Calu3 (cell line): ENCODE measurements at regions not wholly inside any gene's neighbourhood (a gene's known extent, or its start where the extent isn't known, plus 50 kb on each side); places are given as distances from the start of the nearest gene placed in this dataset.

Source experiments
- BruUV-seq: library from RNA; stranded (reverse); fragments of 400-500 nt; replicated peaks from 2 replicates; lab custom pipeline; 2021; lab: Mats Ljungman, UMichigan
- CTCF ChIA-PET: fragments of 300-600 bp; sonication (Branson Sonifier 250); formaldehyde crosslinking; loops from one replicate; lab custom pipeline; 2022; ENCODE audit warnings: antibody characterized with exemption; lab: Charles Lee
- DNase-seq: peaks from one replicate; pipeline ENCODE4 v3.0.0; 2022
- H3K27ac Mint-ChIP-seq: one replicate; pipeline ENCODE4 v1.8.0; 2022; ENCODE audit warnings: mixed read lengths; ENCODE audit not compliant: unreplicated experiment
- H3K27me3 Mint-ChIP-seq: one replicate; pipeline ENCODE4 v1.8.0; 2022; ENCODE audit warnings: mixed read lengths; ENCODE audit not compliant: unreplicated experiment
- H3K36me3 Mint-ChIP-seq: one replicate; pipeline ENCODE4 v1.8.0; 2022; ENCODE audit warnings: mild to moderate bottlenecking, moderate library complexity, mixed read lengths; ENCODE audit not compliant: insufficient read depth, unreplicated experiment
- H3K4me1 Mint-ChIP-seq: one replicate; pipeline ENCODE4 v1.8.0; 2022; ENCODE audit warnings: mild to moderate bottlenecking, low read depth, mixed read lengths; ENCODE audit not compliant: unreplicated experiment
- H3K4me3 Mint-ChIP-seq: one replicate; pipeline ENCODE4 v1.8.0; 2022; ENCODE audit warnings: mild to moderate bottlenecking, low read depth, moderate library complexity, mixed read lengths; ENCODE audit not compliant: unreplicated experiment
- H3K9me3 Mint-ChIP-seq: one replicate; pipeline ENCODE4 v1.8.0; 2022; ENCODE audit warnings: low read depth, mixed read lengths; ENCODE audit not compliant: unreplicated experiment
- intact Hi-C: fragments of 100-400 bp; cut with micrococcal nuclease; formaldehyde crosslinking; loops from one replicate; pipeline ENCODE4 v1.10.0; 2022; ENCODE audit not compliant: unreplicated experiment
- TF ChIP-seq, protein P1 (sequence below): fragments of 200-600 bp; IDR thresholded peaks from one replicate; pipeline ENCODE4 v1.8.0; 2022; ENCODE audit warnings: antibody characterized with exemption; ENCODE audit not compliant: unreplicated experiment

- TF ChIP-seq, protein P1, sequence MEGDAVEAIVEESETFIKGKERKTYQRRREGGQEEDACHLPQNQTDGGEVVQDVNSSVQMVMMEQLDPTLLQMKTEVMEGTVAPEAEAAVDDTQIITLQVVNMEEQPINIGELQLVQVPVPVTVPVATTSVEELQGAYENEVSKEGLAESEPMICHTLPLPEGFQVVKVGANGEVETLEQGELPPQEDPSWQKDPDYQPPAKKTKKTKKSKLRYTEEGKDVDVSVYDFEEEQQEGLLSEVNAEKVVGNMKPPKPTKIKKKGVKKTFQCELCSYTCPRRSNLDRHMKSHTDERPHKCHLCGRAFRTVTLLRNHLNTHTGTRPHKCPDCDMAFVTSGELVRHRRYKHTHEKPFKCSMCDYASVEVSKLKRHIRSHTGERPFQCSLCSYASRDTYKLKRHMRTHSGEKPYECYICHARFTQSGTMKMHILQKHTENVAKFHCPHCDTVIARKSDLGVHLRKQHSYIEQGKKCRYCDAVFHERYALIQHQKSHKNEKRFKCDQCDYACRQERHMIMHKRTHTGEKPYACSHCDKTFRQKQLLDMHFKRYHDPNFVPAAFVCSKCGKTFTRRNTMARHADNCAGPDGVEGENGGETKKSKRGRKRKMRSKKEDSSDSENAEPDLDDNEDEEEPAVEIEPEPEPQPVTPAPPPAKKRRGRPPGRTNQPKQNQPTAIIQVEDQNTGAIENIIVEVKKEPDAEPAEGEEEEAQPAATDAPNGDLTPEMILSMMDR: no peak
- no peaks in the 10 kb centered on the region for H3K36me3 Mint-ChIP-seq
- H3K27me3 Mint-ChIP-seq: no peaks in the 10 kb centered on the region
- BruUV-seq: no TSS peak
- H3K4me1 Mint-ChIP-seq: no peaks in the 10 kb centered on the region
- H3K4me3 Mint-ChIP-seq: no peak overlapping the region
- no peak overlapping the region for H3K27ac Mint-ChIP-seq
- intact Hi-C loops: no loop called here
- H3K9me3 Mint-ChIP-seq: no peaks in the 10 kb centered on the region
- DNase-seq: no peak
- CTCF ChIA-PET: no interaction called here
These were observed 94.6 kb upstream of the PSMD7 start for GRCh38 chr16:74202009-74202408.

DNA sequence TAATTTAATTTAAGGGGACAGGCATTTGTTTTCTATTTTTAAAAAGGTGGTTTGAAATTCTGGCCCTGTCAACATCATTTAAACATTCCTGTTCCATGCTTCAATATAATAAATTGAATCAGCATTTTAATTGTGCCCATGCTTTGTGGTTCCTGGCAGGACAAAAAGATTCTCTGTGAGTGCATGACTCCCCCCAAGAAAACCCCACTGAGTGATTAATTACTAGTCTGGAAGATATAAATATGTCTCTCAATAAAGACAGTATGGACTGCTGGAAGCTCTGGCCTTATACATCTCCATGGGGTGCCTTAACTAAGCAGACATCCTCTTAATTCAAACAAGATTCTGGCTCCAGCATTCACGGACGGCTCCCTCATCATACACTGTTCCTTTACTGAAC, 95.0 kb upstream of the PSMD7 start:
- H3K36me3 Mint-ChIP-seq: no peaks in the 10 kb centered on the region
- intact Hi-C loops: no loop called here
- no TSS peak for BruUV-seq
- no peak overlapping the region for H3K4me3 Mint-ChIP-seq
- H3K4me1 Mint-ChIP-seq: no peaks in the 10 kb centered on the region
- CTCF ChIA-PET: no interaction called here
- H3K27ac Mint-ChIP-seq: no peak overlapping the region
- no peaks in the 10 kb centered on the region for H3K27me3 Mint-ChIP-seq
- H3K9me3 Mint-ChIP-seq: no peaks in the 10 kb centered on the region
- TF ChIP-seq, protein P1: no peak
- no peak for DNase-seq

DNA sequence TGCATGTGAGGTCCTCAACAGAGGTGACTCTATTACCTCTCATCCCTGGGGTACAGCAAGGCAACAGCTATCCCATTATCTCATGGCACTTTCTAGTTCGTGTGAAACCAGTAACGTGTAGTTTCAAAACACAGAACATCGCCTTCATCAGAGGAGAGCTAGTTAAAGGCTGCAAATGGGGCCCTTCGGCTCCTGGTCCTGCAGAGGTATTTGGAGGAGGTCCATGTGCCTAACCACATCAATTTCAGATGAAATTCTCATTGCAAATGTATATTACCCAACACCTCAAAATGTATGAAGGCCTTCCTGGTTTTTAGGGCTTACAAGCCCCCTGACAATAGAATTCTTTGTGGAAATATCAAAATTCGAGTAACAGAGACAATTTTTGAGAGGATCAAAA, 95.7 kb upstream of the PSMD7 start:
- BruUV-seq: no TSS peak
- Mint-ChIP-seq H3K27ac (no peak overlapping the region), H3K36me3 (no peaks in the 10 kb centered on the region), H3K27me3 (peaks cover 5% of the 10 kb centered on the region), H3K9me3 (no peaks in the 10 kb centered on the region), H3K4me1 (no peaks in the 10 kb centered on the region), H3K4me3 (no peak overlapping the region)
- TF ChIP-seq, protein P1: no peak
- no peak for DNase-seq
- intact Hi-C loops: no loop called here
- CTCF ChIA-PET: no interaction called here

DNA sequence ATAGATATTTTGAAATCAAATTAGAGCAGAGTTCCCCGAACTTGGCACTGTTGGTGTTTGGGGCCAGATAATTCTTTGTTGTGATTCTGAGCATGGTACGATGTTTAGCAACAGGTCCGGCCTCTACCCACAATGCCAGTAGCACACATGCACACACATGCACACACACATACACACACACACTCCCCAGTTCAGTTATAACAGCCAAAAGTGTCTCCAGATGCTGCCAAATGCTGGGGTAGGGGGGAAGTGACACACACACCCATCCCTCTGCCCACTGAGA, 96.8 kb upstream of the PSMD7 start:
- Mint-ChIP-seq H3K27me3 (peaks cover 17% of the 10 kb centered on the region), H3K4me3 (no peak overlapping the region), H3K9me3 (no peaks in the 10 kb centered on the region), H3K4me1 (no peaks in the 10 kb centered on the region), H3K36me3 (no peaks in the 10 kb centered on the region), H3K27ac (no peak overlapping the region)
- no peak for DNase-seq
- BruUV-seq: no TSS peak
- intact Hi-C loops: no loop called here
- TF ChIP-seq, protein P1: no peak
- CTCF ChIA-PET: no interaction called here
